B cell (primary cell): ENCODE measurements at regions not wholly inside any gene's neighbourhood (a gene's known extent, or its start where the extent isn't known, plus 50 kb on each side); places are given as distances from the start of the nearest gene placed in this dataset.

Experiments used
- ATAC-seq: fragments of 200-7000 bp; cut with Tn5 transposase; one replicate; pipeline ENCODE4 v1.10.0; 2021; ENCODE audit warnings: low read depth, mild to moderate bottlenecking, moderate number of reproducible peaks, moderate library complexity
- CTCF ChIA-PET: fragments of 350-600 bp; sonication (Branson Sonifier 250); formaldehyde crosslinking; loops from one replicate; lab custom pipeline; 2021; ENCODE audit warnings: antibody characterized with exemption, inconsistent platforms; lab: Charles Lee
- POLR2A ChIA-PET: fragments of 350-600 bp; sonication (Branson Sonifier 250); formaldehyde crosslinking; loops from one replicate; lab custom pipeline; 2021; ENCODE audit warnings: antibody characterized with exemption; lab: Charles Lee
- DNase-seq: peaks from one replicate; pipeline ENCODE4 v3.0.0; 2013
- H2AFZ ChIP-seq: 2 replicates; pipeline ENCODE4 v1.6.1; 2012; ENCODE audit warnings: mild to moderate bottlenecking, low read depth, low read length; ENCODE audit not compliant: insufficient read depth, poor library complexity, severe bottlenecking
- H3K27ac ChIP-seq, 2 donors: 1 replicate in 1 of 2; 2 replicates in 1 of 2; pipeline ENCODE4 v1.5.1; 2012 to 2013; ENCODE audit warnings: low read length in 2 of 2, mild to moderate bottlenecking in 2 of 2, moderate library complexity in 1 of 2
- H3K27me3 ChIP-seq, 4 experiments: fragments of 200-600 bp in 1 of 4; sonication (generic) in 1 of 4; replicated peaks in 1 of 4; 1 replicate in 2 of 4; 2 replicates in 2 of 4; pipeline versions ENCODE4 v1.6.1 to v1.7.0; 2013 to 2016; ENCODE audit warnings: low read length in 3 of 4, mild to moderate bottlenecking in 2 of 4, mixed read lengths in 1 of 4, moderate library complexity in 1 of 4; ENCODE audit not compliant: insufficient read depth in 4 of 4, control insufficient read depth in 3 of 4; ENCODE audit errors: control extremely low read depth in 1 of 4
- H3K36me3 ChIP-seq, 2 experiments: replicated peaks in 1 of 2; 1 replicate in 1 of 2; 2 replicates in 1 of 2; pipeline versions ENCODE4 v1.6.1 to v1.7.1; 2013; ENCODE audit warnings: low read length in 1 of 2; ENCODE audit not compliant: insufficient read depth in 2 of 2, control insufficient read depth in 1 of 2; ENCODE audit errors: control extremely low read depth in 1 of 2, extremely low read depth in 1 of 2
- H3K4me1 ChIP-seq, 2 donors: fragments of 200-600 bp in 1 of 2; sonication (generic) in 1 of 2; 1 replicate in 1 of 2; 2 replicates in 1 of 2; pipeline versions ENCODE4 v1.5.1 to v1.6.1; 2013 to 2017; ENCODE audit warnings: low read length in 2 of 2; ENCODE audit not compliant: control insufficient read depth in 2 of 2, insufficient read depth in 2 of 2
- H3K4me2 ChIP-seq: replicated peaks from 2 replicates; pipeline ENCODE3; 2012; ENCODE audit warnings: mild to moderate bottlenecking, low read depth, low read length; ENCODE audit not compliant: poor library complexity, severe bottlenecking
- H3K4me3 ChIP-seq, 5 experiments: fragments of 200-600 bp in 1 of 5; sonication (generic) in 1 of 5; 1 replicate in 3 of 5; 2 replicates in 2 of 5; pipeline versions ENCODE4 v1.5.1 to v1.7.0; 2011 to 2016; ENCODE audit warnings: low read length in 4 of 5, mild to moderate bottlenecking in 4 of 5, low read depth in 2 of 5, control low read depth in 1 of 5, moderate library complexity in 1 of 5; ENCODE audit not compliant: insufficient read depth in 1 of 5; ENCODE audit errors: control extremely low read depth in 1 of 5, extremely low read depth in 1 of 5
- H3K79me2 ChIP-seq: fragments of 200-600 bp; sonication (generic); one replicate; pipeline ENCODE4 v1.6.0; 2016; ENCODE audit warnings: low read length; ENCODE audit not compliant: control insufficient read depth, insufficient read depth
- H3K9ac ChIP-seq: fragments of 200-600 bp; sonication (generic); 2 replicates; pipeline ENCODE4 v1.6.1; 2017; ENCODE audit warnings: mild to moderate bottlenecking, low read length, moderate library complexity
- H3K9me3 ChIP-seq, 3 donors: one replicate each; pipeline versions ENCODE4 v1.6.1 to v1.7.1; 2013; ENCODE audit warnings: low read length in 2 of 3; ENCODE audit not compliant: control insufficient read depth in 2 of 3, insufficient read depth in 1 of 3; ENCODE audit errors: control extremely low read depth in 1 of 3
- H4K20me1 ChIP-seq: 2 replicates; pipeline ENCODE4 v1.6.0; 2012; ENCODE audit warnings: mild to moderate bottlenecking, low read length; ENCODE audit not compliant: insufficient read depth, control insufficient read depth, poor library complexity, severe bottlenecking
- H3K27ac Mint-ChIP-seq: one replicate; pipeline ENCODE4 v1.8.0; 2021; ENCODE audit warnings: mixed read lengths
- H3K27me3 Mint-ChIP-seq: one replicate; pipeline ENCODE4 v1.8.0; 2021; ENCODE audit warnings: mixed read lengths
- H3K4me1 Mint-ChIP-seq: one replicate; pipeline ENCODE4 v1.8.0; 2021; ENCODE audit warnings: mixed read lengths
- H3K4me3 Mint-ChIP-seq: one replicate; pipeline ENCODE4 v1.8.0; 2021; ENCODE audit warnings: mixed read lengths
- H3K9me3 Mint-ChIP-seq: one replicate; pipeline ENCODE4 v1.8.0; 2022; ENCODE audit warnings: mixed read lengths; ENCODE audit not compliant: insufficient read depth
- CTCF ChIP-seq: fragments of 200-600 bp; IDR thresholded peaks from one replicate; pipeline ENCODE4 v1.8.0; 2022; ENCODE audit warnings: antibody characterized with exemption, mild to moderate bottlenecking
- EZH2 ChIP-seq: IDR thresholded peaks from 2 replicates; pipeline ENCODE4 v1.6.1; 2012; ENCODE audit warnings: borderline replicate concordance, low read depth, mild to moderate bottlenecking, moderate library complexity, low read length; ENCODE audit not compliant: insufficient read depth, poor library complexity, severe bottlenecking
- WGBS: methylation state at CpG from one replicate; pipeline ENCODE4 v1.1.5; 2013; ENCODE audit warnings: missing lambda C conversion rate; ENCODE audit not compliant: insufficient coverage; 5-methylcytosine and 5-hydroxymethylcytosine counted together
- intact Hi-C: fragments of 100-400 bp; cut with micrococcal nuclease; formaldehyde crosslinking; loops from one replicate; pipeline ENCODE4 v1.10.0; 2022

- H3K27me3 ChIP-seq = no peaks in the 10 kb centered on the region
- no peaks in the 10 kb centered on the region for H3K79me2 ChIP-seq
- H3K4me3 ChIP-seq = no peak overlapping the region
- no peak for TF ChIP-seq EZH2
- H3K9ac ChIP-seq = no peak overlapping the region
- no peaks in the 10 kb centered on the region for H3K27me3 Mint-ChIP-seq
- no peak overlapping the region for H3K27ac Mint-ChIP-seq
- H3K4me1 ChIP-seq = no peaks in the 10 kb centered on the region
- intact Hi-C loops = no loop called here
- ATAC-seq (no peak), DNase-seq (no peak)
- H3K9me3 ChIP-seq = no peaks in the 10 kb centered on the region
- H3K9me3 Mint-ChIP-seq = no peaks in the 10 kb centered on the region
- ChIA-PET CTCF (no interaction called here), POLR2A (no interaction called here)
- no peaks in the 10 kb centered on the region for H3K36me3 ChIP-seq
- no peak overlapping the region for H2AFZ ChIP-seq
- H3K4me3 Mint-ChIP-seq = no peak overlapping the region
- no peak overlapping the region for H3K27ac ChIP-seq
- H3K4me1 Mint-ChIP-seq = no peaks in the 10 kb centered on the region
- 100% methylated on average over 1 of the region's 1 CpG for WGBS
- H3K4me2 ChIP-seq = no peak overlapping the region
- H4K20me1 ChIP-seq = no peaks in the 10 kb centered on the region
These were observed 55.5 kb upstream of the PCDH9 start for GRCh38 chr13:67285611-67286010.

DNA sequence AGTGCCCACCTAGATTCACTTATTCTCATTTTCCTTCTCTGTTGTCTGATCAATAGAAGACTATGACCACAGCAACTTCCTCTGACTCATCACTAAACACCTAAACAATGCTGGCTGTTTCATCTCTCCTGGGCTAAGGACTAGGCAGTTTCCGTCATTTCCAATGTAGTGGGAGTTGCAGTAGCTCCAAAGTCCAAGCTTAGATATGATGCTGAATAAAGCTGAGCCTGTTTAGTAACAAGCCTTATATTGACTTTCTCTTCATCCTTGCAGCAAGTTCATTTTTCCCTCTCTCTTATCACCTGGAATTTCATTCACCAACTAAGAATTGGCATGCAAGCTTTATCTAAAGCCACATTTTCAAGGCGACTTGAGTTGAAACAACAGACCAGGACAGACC, 53.5 kb upstream of the PCDH9 start:
- no peak overlapping the region for H3K27ac ChIP-seq
- Mint-ChIP-seq H3K27ac (no peak overlapping the region), H3K9me3 (no peaks in the 10 kb centered on the region), H3K4me3 (no peak overlapping the region), H3K27me3 (no peaks in the 10 kb centered on the region), H3K4me1 (no peaks in the 10 kb centered on the region)
- CTCF ChIA-PET = no interaction called here
- no peak overlapping the region for H3K4me3 ChIP-seq
- H3K79me2 ChIP-seq = no peaks in the 10 kb centered on the region
- intact Hi-C loops = no loop called here
- POLR2A ChIA-PET = no interaction called here
- no peaks in the 10 kb centered on the region for H3K9me3 ChIP-seq
- H3K36me3 ChIP-seq = no peaks in the 10 kb centered on the region
- H3K9ac ChIP-seq = no peak overlapping the region
- H2AFZ ChIP-seq = no peak overlapping the region
- H3K4me1 ChIP-seq = no peaks in the 10 kb centered on the region
- TF ChIP-seq EZH2 (no peak), CTCF (no peak)
- no peak for ATAC-seq
- no peak overlapping the region for H3K4me2 ChIP-seq
- 100% methylated on average over 1 of the region's 2 CpGs for WGBS
- DNase-seq = no peak
- no peaks in the 10 kb centered on the region for H4K20me1 ChIP-seq
- no peaks in the 10 kb centered on the region for H3K27me3 ChIP-seq
